Prostate gland (tissue), 2 donors: ENCODE measurements at regions not wholly inside any gene's neighbourhood (a gene's known extent, or its start where the extent isn't known, plus 50 kb on each side); places are given as distances from the start of the nearest gene placed in this dataset.

Experiments used
- CTCF ChIP-seq, 4 experiments: fragments of 200-600 bp in 2 of 4; fragments of 450-650 bp in 2 of 4; sonication (generic) in 2 of 4; IDR thresholded peaks; 1 replicate in 3 of 4; 2 replicates in 1 of 4; pipeline ENCODE4 v1.5.1; 2016 to 2019; ENCODE audit warnings: antibody characterized with exemption in 4 of 4, mild to moderate bottlenecking in 2 of 4, moderate library complexity in 2 of 4
- POLR2A ChIP-seq: fragments of 450-650 bp; IDR thresholded peaks from one replicate; pipeline ENCODE4 v1.6.1; 2016; ENCODE audit warnings: antibody characterized with exemption, mild to moderate bottlenecking
- POLR2AphosphoS5 ChIP-seq: sonication (generic); formaldehyde crosslinking; IDR thresholded peaks from one replicate; pipeline ENCODE4 v1.6.1; 2017; ENCODE audit warnings: antibody characterized with exemption

- TF ChIP-seq CTCF (IDR thresholded peaks at IDR 0.05) (no peak), POLR2A (no peak), POLR2AphosphoS5 (no peak)
These were observed 173.6 kb upstream of the STEAP4 start for GRCh38 chr7:88480271-88480670.
